ENCODE measurements at regions not wholly inside any gene's neighbourhood (a gene's known extent, or its start where the extent isn't known, plus 50 kb on each side); places are given as distances from the start of the nearest gene placed in this dataset.

DNA sequence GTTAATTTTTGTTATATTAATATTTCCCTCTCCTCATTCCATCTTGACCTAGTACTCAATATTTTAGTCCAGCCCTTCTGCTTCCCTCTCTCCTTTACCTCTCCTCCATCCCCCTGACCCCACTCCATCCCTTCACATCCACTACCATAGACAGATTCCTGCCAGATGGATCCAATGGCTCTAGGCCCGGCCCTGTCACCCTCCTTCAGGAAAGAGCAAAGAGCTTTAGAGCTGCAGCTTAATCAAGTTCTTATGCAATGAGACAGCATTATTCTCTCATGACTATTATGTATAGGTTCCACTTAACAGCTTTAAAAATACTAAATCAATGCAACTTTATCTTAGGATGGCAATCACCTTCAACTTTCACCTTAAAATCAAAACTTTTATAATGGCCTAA is 200.7 kb upstream of the TTC14 start:
- TF ChIP-seq, protein P1, sequence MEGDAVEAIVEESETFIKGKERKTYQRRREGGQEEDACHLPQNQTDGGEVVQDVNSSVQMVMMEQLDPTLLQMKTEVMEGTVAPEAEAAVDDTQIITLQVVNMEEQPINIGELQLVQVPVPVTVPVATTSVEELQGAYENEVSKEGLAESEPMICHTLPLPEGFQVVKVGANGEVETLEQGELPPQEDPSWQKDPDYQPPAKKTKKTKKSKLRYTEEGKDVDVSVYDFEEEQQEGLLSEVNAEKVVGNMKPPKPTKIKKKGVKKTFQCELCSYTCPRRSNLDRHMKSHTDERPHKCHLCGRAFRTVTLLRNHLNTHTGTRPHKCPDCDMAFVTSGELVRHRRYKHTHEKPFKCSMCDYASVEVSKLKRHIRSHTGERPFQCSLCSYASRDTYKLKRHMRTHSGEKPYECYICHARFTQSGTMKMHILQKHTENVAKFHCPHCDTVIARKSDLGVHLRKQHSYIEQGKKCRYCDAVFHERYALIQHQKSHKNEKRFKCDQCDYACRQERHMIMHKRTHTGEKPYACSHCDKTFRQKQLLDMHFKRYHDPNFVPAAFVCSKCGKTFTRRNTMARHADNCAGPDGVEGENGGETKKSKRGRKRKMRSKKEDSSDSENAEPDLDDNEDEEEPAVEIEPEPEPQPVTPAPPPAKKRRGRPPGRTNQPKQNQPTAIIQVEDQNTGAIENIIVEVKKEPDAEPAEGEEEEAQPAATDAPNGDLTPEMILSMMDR (IDR thresholded peaks at IDR 0.05; ENCODE audit: low read length) = no peak
- no peak for TF ChIP-seq EZH2 (IDR thresholded peaks at IDR 0.05; ENCODE audit: borderline replicate concordance, low read length)

DNA sequence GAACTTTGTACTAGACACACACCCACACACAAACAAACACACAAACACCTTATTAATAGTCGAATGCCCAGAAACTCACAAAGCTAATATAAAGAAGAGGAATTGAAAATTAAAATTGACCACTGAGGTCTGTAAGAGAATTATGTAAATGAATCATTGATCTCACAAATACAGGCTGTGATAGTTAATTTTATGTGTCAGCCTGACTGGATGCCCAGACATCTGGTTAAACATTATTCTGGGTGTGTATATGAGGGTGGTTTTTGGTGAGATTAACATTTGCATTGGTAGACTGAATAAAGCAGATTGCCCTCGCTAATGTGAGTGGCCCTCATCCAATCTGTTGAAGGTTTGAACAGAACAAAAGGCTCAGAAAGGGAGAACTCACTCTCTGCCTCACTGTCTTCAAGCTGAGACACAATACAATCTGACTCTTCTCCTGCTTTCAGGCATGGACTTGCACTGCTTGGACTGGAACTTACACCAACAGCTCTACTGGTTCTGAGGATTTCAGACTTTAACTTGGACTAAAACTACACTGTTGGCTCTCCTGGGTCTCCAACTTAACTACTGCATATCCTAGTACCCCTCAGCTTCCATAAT is 199.4 kb upstream of the TTC14 start:
- H3K9me2 ChIP-seq (ENCODE audit: low read depth, low read length) = no peaks in the 10 kb centered on the region
- no peaks in the 10 kb centered on the region for H3K36me3 ChIP-seq (ENCODE audit: insufficient read depth, low read length)
- no peak overlapping the region for H3K4me2 ChIP-seq (ENCODE audit: low read length)
- no peaks in the 10 kb centered on the region for H4K20me1 ChIP-seq (ENCODE audit: insufficient read depth, low read length)
- H3K4me1 ChIP-seq (ENCODE audit: insufficient read depth, low read length, severe bottlenecking) = no peaks in the 10 kb centered on the region
- H2AFZ ChIP-seq (ENCODE audit: low read length) = no peak overlapping the region
- no peaks in the 10 kb centered on the region for H3K9me3 ChIP-seq (ENCODE audit: low read length)
- TF ChIP-seq, protein P1 (IDR thresholded peaks at IDR 0.05; ENCODE audit: low read length) = no peak
- no peak for TF ChIP-seq EZH2 (IDR thresholded peaks at IDR 0.05; ENCODE audit: borderline replicate concordance, low read length)
- H3K27me3 ChIP-seq (ENCODE audit: insufficient read depth, low read length) = no peaks in the 10 kb centered on the region
- H3K4me3 ChIP-seq (ENCODE audit: low read depth, low read length, poor library complexity, severe bottlenecking) = no peak overlapping the region
- H3K27ac ChIP-seq (ENCODE audit: low read depth, low read length, poor library complexity, severe bottlenecking) = no peak overlapping the region
- no peaks in the 10 kb centered on the region for H3K79me2 ChIP-seq (ENCODE audit: insufficient read depth, low read length)
- H3K9ac ChIP-seq (ENCODE audit: low read length) = no peak overlapping the region
- H3F3A ChIP-seq (ENCODE audit: insufficient read depth, low read length) = no peaks in the 10 kb centered on the region

More for the DNA sequence above, 200.7 kb upstream of the TTC14 start:
- H3K9me2 ChIP-seq (ENCODE audit: low read depth, low read length) = no peaks in the 10 kb centered on the region
- H3K4me3 ChIP-seq (ENCODE audit: low read depth, low read length, poor library complexity, severe bottlenecking) = no peak overlapping the region
- H3K27ac ChIP-seq (ENCODE audit: low read depth, low read length, poor library complexity, severe bottlenecking) = no peak overlapping the region
- no peaks in the 10 kb centered on the region for H4K20me1 ChIP-seq (ENCODE audit: insufficient read depth, low read length)
- H3K4me1 ChIP-seq (ENCODE audit: insufficient read depth, low read length, severe bottlenecking) = no peaks in the 10 kb centered on the region
- no peaks in the 10 kb centered on the region for H3K27me3 ChIP-seq (ENCODE audit: insufficient read depth, low read length)
- no peaks in the 10 kb centered on the region for H3K79me2 ChIP-seq (ENCODE audit: insufficient read depth, low read length)
- H3K9ac ChIP-seq (ENCODE audit: low read length) = no peak overlapping the region
- H3K36me3 ChIP-seq (ENCODE audit: insufficient read depth, low read length) = no peaks in the 10 kb centered on the region
- H3F3A ChIP-seq (ENCODE audit: insufficient read depth, low read length) = no peaks in the 10 kb centered on the region
- no peak overlapping the region for H3K4me2 ChIP-seq (ENCODE audit: low read length)
- no peak overlapping the region for H2AFZ ChIP-seq (ENCODE audit: low read length)
- no peaks in the 10 kb centered on the region for H3K9me3 ChIP-seq (ENCODE audit: low read length)

GRCh38 chr3:180403156-180403555 is 198.8 kb upstream of the TTC14 start:
- Histone ChIP-seq H2AFZ (ENCODE audit: low read length) (no peak overlapping the region), H3K27ac (ENCODE audit: low read depth, low read length, poor library complexity, severe bottlenecking) (no peak overlapping the region), H4K20me1 (ENCODE audit: insufficient read depth, low read length) (no peaks in the 10 kb centered on the region), H3K36me3 (ENCODE audit: insufficient read depth, low read length) (no peaks in the 10 kb centered on the region), H3K79me2 (ENCODE audit: insufficient read depth, low read length) (no peaks in the 10 kb centered on the region), H3K27me3 (ENCODE audit: insufficient read depth, low read length) (no peaks in the 10 kb centered on the region), H3K4me3 (ENCODE audit: low read depth, low read length, poor library complexity, severe bottlenecking) (no peak overlapping the region), H3K9me3 (ENCODE audit: low read length) (no peaks in the 10 kb centered on the region), H3K4me1 (ENCODE audit: insufficient read depth, low read length, severe bottlenecking) (no peaks in the 10 kb centered on the region), H3K4me2 (ENCODE audit: low read length) (no peak overlapping the region), H3K9ac (ENCODE audit: low read length) (no peak overlapping the region), H3K9me2 (ENCODE audit: low read depth, low read length) (no peaks in the 10 kb centered on the region), H3F3A (ENCODE audit: insufficient read depth, low read length) (no peaks in the 10 kb centered on the region)
- TF ChIP-seq, protein P1 (IDR thresholded peaks at IDR 0.05; ENCODE audit: low read length) = no peak
- TF ChIP-seq EZH2 (IDR thresholded peaks at IDR 0.05; ENCODE audit: borderline replicate concordance, low read length) = no peak

Data from OCI-LY1 (cell line).